Endothelial cell of umbilical vein (primary cell): ENCODE measurements at regions not wholly inside any gene's neighbourhood (a gene's known extent, or its start where the extent isn't known, plus 50 kb on each side); places are given as distances from the start of the nearest gene placed in this dataset.

Experiments used
- CTCF ChIP-seq, 2 donors: IDR thresholded peaks; 1 replicate in 1 of 2; 2 replicates in 1 of 2; pipeline ENCODE4 v1.5.1; 2011; ENCODE audit warnings: low read length in 2 of 2, mild to moderate bottlenecking in 2 of 2, moderate library complexity in 2 of 2, control low read depth in 1 of 2, inconsistent platforms in 1 of 2, low read depth in 1 of 2; ENCODE audit not compliant: insufficient read depth in 1 of 2; ENCODE audit errors: extremely low read depth in 1 of 2
- EZH2 ChIP-seq: IDR thresholded peaks from 2 replicates; pipeline ENCODE4 v1.6.1; 2012; ENCODE audit warnings: borderline replicate concordance, low read depth, mild to moderate bottlenecking, moderate library complexity, low read length, inconsistent platforms; ENCODE audit not compliant: severe bottlenecking
- FOS ChIP-seq: IDR thresholded peaks from 2 replicates; pipeline ENCODE4 v1.6.1; 2011; ENCODE audit warnings: mild to moderate bottlenecking, low read length, moderate library complexity, borderline replicate concordance; ENCODE audit not compliant: insufficient read depth
- GATA2 ChIP-seq: IDR thresholded peaks from 2 replicates; pipeline ENCODE4 v1.7.0; 2011; ENCODE audit warnings: low read depth, mild to moderate bottlenecking, moderate library complexity, mixed read lengths, low read length; ENCODE audit not compliant: insufficient read length, insufficient read depth
- MAX ChIP-seq: IDR thresholded peaks from 2 replicates; pipeline ENCODE4 v1.6.1; 2011; ENCODE audit not compliant: insufficient read depth, insufficient read length
- POLR2A ChIP-seq: IDR thresholded peaks from 2 replicates; pipeline ENCODE4 v1.6.1; 2012; ENCODE audit warnings: low read depth, mild to moderate bottlenecking, control low read depth, low read length
- POLR2AphosphoS5 ChIP-seq: IDR thresholded peaks from 2 replicates; pipeline ENCODE4 v1.6.1; 2012; ENCODE audit warnings: low read depth, mild to moderate bottlenecking, control low read depth, low read length, moderate library complexity; ENCODE audit not compliant: insufficient read depth

- no peak for TF ChIP-seq POLR2A
- TF ChIP-seq EZH2: no peak
- TF ChIP-seq POLR2AphosphoS5: no peak
- TF ChIP-seq GATA2: no peak
- TF ChIP-seq CTCF (IDR thresholded peaks at IDR 0.05; ENCODE audit: extremely low read depth in 1 of 2, insufficient read depth in 1 of 2, low read depth in 1 of 2, low read length in 2 of 2): no peak
- no peak for TF ChIP-seq FOS
- no peak for TF ChIP-seq MAX
These were observed 469.8 kb downstream of the KIF20B start for GRCh38 chr10:90171014-90171722.
